ENCODE measurements at regions not wholly inside any gene's neighbourhood (a gene's known extent, or its start where the extent isn't known, plus 50 kb on each side); places are given as distances from the start of the nearest gene placed in this dataset.

GRCh38 chr18:34529358-34530335 lies 180.5 kb upstream of the DTNA start:
- peaks cover 0 to 2% (median 0%) of the 10 kb centered on the region in 4 experiments; a peak in 2 of 7 replicates for H3K4me1 ChIP-seq (replicated peaks in 1 of 4; ENCODE audit: control insufficient read depth in 3 of 4, insufficient read depth in 4 of 4, low read length in 3 of 4)
- H3K9me3 ChIP-seq (ENCODE audit: insufficient read depth in 2 of 2, low read depth in 1 of 2, low read length in 1 of 2), result no peaks in the 10 kb centered on the region
- no peak overlapping the region for H4K8ac ChIP-seq (ENCODE audit: extremely low read depth, insufficient read depth, low read length)
- no peaks in the 10 kb centered on the region for H4K20me1 ChIP-seq (replicated peaks in 1 of 2; ENCODE audit: control insufficient read depth in 1 of 2, insufficient read depth in 2 of 2, low read length in 2 of 2)
- no peak overlapping the region for H2BK5ac ChIP-seq (ENCODE audit: low read depth, low read length)
- no peaks in the 10 kb centered on the region for H3K27me3 ChIP-seq (replicated peaks in 1 of 4; ENCODE audit: control insufficient read depth in 3 of 4, extremely low read depth in 1 of 4, insufficient read depth in 3 of 4, low read length in 3 of 4)
- peaks cover 0 to 13% of the 10 kb centered on the region in 2 experiments; a peak in 2 of 4 replicates for H3K79me2 ChIP-seq (ENCODE audit: control insufficient read depth in 1 of 2, insufficient read depth in 2 of 2, low read length in 2 of 2)
- H3K4me2 ChIP-seq (ENCODE audit: insufficient read depth in 1 of 2, low read depth in 2 of 2, low read length in 2 of 2), result no peak overlapping the region
- DNase-seq (ENCODE audit: low read depth in 1 of 2, low spot score in 2 of 2) (no peak), FAIRE-seq (no peak)
- H3K79me1 ChIP-seq (ENCODE audit: low read depth, low read length), result no peaks in the 10 kb centered on the region; the same call in 1 of the 2 replicates
- H2BK20ac ChIP-seq (ENCODE audit: low read length), result no peak overlapping the region
- no peak overlapping the region for H3K18ac ChIP-seq (ENCODE audit: extremely low read depth, low read length)
- no peak overlapping the region for H2BK120ac ChIP-seq (replicated peaks; ENCODE audit: low read depth, low read length)
- no peak overlapping the region for H3K56ac ChIP-seq (replicated peaks; ENCODE audit: insufficient read length, low read depth, low read length)
- H3K14ac ChIP-seq (ENCODE audit: insufficient read length), result no peak overlapping the region
- no peak overlapping the region for H2AK5ac ChIP-seq (ENCODE audit: low read depth, low read length)
- no peak overlapping the region for H4K5ac ChIP-seq (ENCODE audit: insufficient read length, low read depth, low read length)
- H3K23me2 ChIP-seq (ENCODE audit: low read depth, low read length), result no peaks in the 10 kb centered on the region
- CTCF ChIA-PET (ENCODE audit: partially characterized antibody), result interaction anchor here (0.5 to 1.7 kb wide), 6 partner anchors 11 to 442 kb away, joined by 3 to 4 read pairs (median 3); no protein-coding TSS in a partner anchor
- H3K27ac ChIP-seq (ENCODE audit: low read depth, low read length), result no peak overlapping the region
- H2BK12ac ChIP-seq (ENCODE audit: low read depth, low read length), result no peak overlapping the region
- H2AFZ ChIP-seq (ENCODE audit: low read length), result no peak overlapping the region
- H4K91ac ChIP-seq (replicated peaks; ENCODE audit: insufficient read length, low read length), result peak overlapping the region; percentile 61
- 82% methylated on average over 6 of the region's 6 CpGs; no CpG with 5 or more reads in 1 of the 2 experiments for WGBS, 2 experiments (ENCODE audit: extremely low coverage in 1 of 2, insufficient coverage in 1 of 2, insufficient read length in 1 of 2, insufficient replicate concordance in 2 of 2, low coverage in 1 of 2, low lambda C conversion rate in 2 of 2, missing lambda C conversion rate in 1 of 2)
- no peak overlapping the region for H2BK15ac ChIP-seq (ENCODE audit: low read length)
- no peak overlapping the region for H3K23ac ChIP-seq (ENCODE audit: insufficient read length)
- POLR2A ChIA-PET (ENCODE audit: partially characterized antibody), result interaction anchor here (1.4 kb wide), 1 partner anchor 14 kb away, joined by 4 read pairs; no protein-coding TSS in a partner anchor
- H3K36me3 ChIP-seq (ENCODE audit: control insufficient read depth in 2 of 4, insufficient read depth in 4 of 4, low read length in 3 of 4), result no peaks in the 10 kb centered on the region
- H3K4ac ChIP-seq (replicated peaks; ENCODE audit: insufficient read length, low read depth, low read length), result no peak overlapping the region
- no peak overlapping the region for H3K4me3 ChIP-seq (ENCODE audit: extremely low read depth in 1 of 4, insufficient read depth in 2 of 4, low read depth in 3 of 4, low read length in 4 of 4)
- no peak overlapping the region for H3K9ac ChIP-seq (replicated peaks in 1 of 4; ENCODE audit: extremely low read depth in 1 of 4, low read depth in 3 of 4, low read length in 3 of 4)
- TF ChIP-seq GABPA (IDR thresholded peaks at IDR 0.05; ENCODE audit: borderline replicate concordance, insufficient read depth, low read length), result no peak
- TF ChIP-seq TEAD4 (IDR thresholded peaks at IDR 0.05; ENCODE audit: low read depth, low read length), result no peak
- no peak for TF ChIP-seq TAF7 (optimal IDR thresholded peaks at IDR 0.05; ENCODE audit: borderline replicate concordance, low read depth, low read length)
- TF ChIP-seq TAF1 (IDR thresholded peaks at IDR 0.05; ENCODE audit: low read depth, low read length), result no peak
- TF ChIP-seq SUZ12 (IDR thresholded peaks at IDR 0.05; ENCODE audit: low read length), result no peak
- TF ChIP-seq RFX5 (IDR thresholded peaks at IDR 0.05; ENCODE audit: borderline replicate concordance, low read depth, low read length), result no peak
- TF ChIP-seq NRF1 (IDR thresholded peaks at IDR 0.05; ENCODE audit: low read depth, low read length), result no peak
- no peak for TF ChIP-seq ZNF274 (IDR thresholded peaks at IDR 0.05; ENCODE audit: borderline replicate concordance, extremely low read depth, low read length)
- TF ChIP-seq SP1 (IDR thresholded peaks at IDR 0.05; ENCODE audit: low read depth, low read length), result no peak
- TF ChIP-seq, protein P1, sequence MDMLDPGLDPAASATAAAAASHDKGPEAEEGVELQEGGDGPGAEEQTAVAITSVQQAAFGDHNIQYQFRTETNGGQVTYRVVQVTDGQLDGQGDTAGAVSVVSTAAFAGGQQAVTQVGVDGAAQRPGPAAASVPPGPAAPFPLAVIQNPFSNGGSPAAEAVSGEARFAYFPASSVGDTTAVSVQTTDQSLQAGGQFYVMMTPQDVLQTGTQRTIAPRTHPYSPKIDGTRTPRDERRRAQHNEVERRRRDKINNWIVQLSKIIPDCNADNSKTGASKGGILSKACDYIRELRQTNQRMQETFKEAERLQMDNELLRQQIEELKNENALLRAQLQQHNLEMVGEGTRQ (IDR thresholded peaks at IDR 0.05; ENCODE audit: low read length), result no peak
- no peak for TF ChIP-seq BACH1 (IDR thresholded peaks at IDR 0.05; ENCODE audit: low read length)
